K562 (cell line): ENCODE measurements at regions not wholly inside any gene's neighbourhood (a gene's known extent, or its start where the extent isn't known, plus 50 kb on each side); places are given as distances from the start of the nearest gene placed in this dataset.

Experiments used
- ATAC-seq: fragments of 200-7000 bp; cut with Tn5 transposase; 3 replicates; pipeline ENCODE4 v1.9.1; 2020; ENCODE audit warnings: moderate library complexity
- BruUV-seq: library from RNA; stranded (reverse); fragments of 400-500 nt; replicated peaks from 2 replicates; lab custom pipeline; 2021; lab: Mats Ljungman, UMichigan
- CTCF ChIA-PET: fragments of 300-600 bp; formaldehyde crosslinking; extraction: SDS; loops from one replicate; lab custom pipeline; 2021; ENCODE audit warnings: low intra/inter-chr PET ratio; lab: Yijun Ruan, JAX
- POLR2A ChIA-PET: fragments of 300-600, 350-650 bp; sonication (Branson Sonifier 250); formaldehyde crosslinking; extraction: SDS; loops from one replicate; lab custom pipeline; 2021; ENCODE audit warnings: antibody characterized with exemption, inconsistent platforms; lab: Yijun Ruan, JAX
- DNase-seq, 4 experiments: peaks; one replicate each; pipeline versions ENCODE4 v3.0.0 to v3.0.0-alpha.2; 2011 to 2018; ENCODE audit warnings: low spot score in 3 of 4, mixed read lengths in 3 of 4; ENCODE audit errors: extremely low read depth in 1 of 4
- FAIRE-seq: peaks from 2 replicates; lab custom pipeline; 2011; peaks lifted over from hg19 to GRCh38; lab: Jason Lieb, UNC
- H2AFZ ChIP-seq: 2 replicates; pipeline ENCODE4 v1.6.0; 2011; ENCODE audit warnings: low read depth, low read length, control low read depth, inconsistent platforms
- H3K27ac ChIP-seq: fragments of 200-600 bp; 3 replicates; pipeline ENCODE4 v1.8.0; 2011; ENCODE audit warnings: low read depth, mild to moderate bottlenecking, control low read depth, inconsistent platforms, low read length, moderate library complexity, mixed read lengths; ENCODE audit errors: extremely low read depth
- H3K27me3 ChIP-seq, 2 experiments: fragments of 300-600 bp in 1 of 2; 2 replicates in 1 of 2; 3 replicates in 1 of 2; pipeline versions ENCODE4 v1.6.0 to v1.8.0; 2011; ENCODE audit warnings: inconsistent platforms in 2 of 2, low read length in 2 of 2, mild to moderate bottlenecking in 1 of 2, mixed read lengths in 1 of 2, moderate library complexity in 1 of 2; ENCODE audit not compliant: control insufficient read depth in 2 of 2, insufficient read depth in 2 of 2
- H3K36me3 ChIP-seq: fragments of 300-600 bp; 3 replicates; pipeline ENCODE4 v1.8.0; 2011; ENCODE audit warnings: mild to moderate bottlenecking, low read length, inconsistent platforms; ENCODE audit not compliant: control insufficient read depth, insufficient read depth
- H3K4me1 ChIP-seq, 2 experiments: fragments of 200-600 bp in 1 of 2; replicated peaks in 1 of 2; 2 replicates in 1 of 2; 3 replicates in 1 of 2; pipeline versions ENCODE4 v1.5.1 to v1.8.0; 2011; ENCODE audit warnings: inconsistent platforms in 2 of 2, low read length in 2 of 2, mild to moderate bottlenecking in 1 of 2, mixed read lengths in 1 of 2, moderate library complexity in 1 of 2; ENCODE audit not compliant: control insufficient read depth in 2 of 2, insufficient read depth in 2 of 2
- H3K4me2 ChIP-seq: 2 replicates; pipeline ENCODE4 v1.6.1; 2011; ENCODE audit warnings: low read length, control low read depth, inconsistent platforms, mixed read lengths; ENCODE audit not compliant: insufficient read depth
- H3K4me3 ChIP-seq: fragments of 200-600 bp; sonication (generic), shearing (Covaris generic); 2 replicates; pipeline ENCODE4 v1.5.1; 2016; ENCODE audit warnings: control low read depth, inconsistent platforms
- H3K79me2 ChIP-seq: fragments of 200-600 bp; 3 replicates; pipeline ENCODE4 v1.8.0; 2011; ENCODE audit warnings: low read length, inconsistent platforms; ENCODE audit not compliant: control insufficient read depth, insufficient read depth
- H3K9ac ChIP-seq, 2 experiments: 2 replicates each; pipeline versions ENCODE4 v1.6.0 to v1.6.1; 2011; ENCODE audit warnings: low read depth in 2 of 2, low read length in 2 of 2, control low read depth in 1 of 2, inconsistent platforms in 1 of 2, mild to moderate bottlenecking in 1 of 2, mixed read lengths in 1 of 2; ENCODE audit not compliant: insufficient read depth in 1 of 2
- H3K9me1 ChIP-seq: one replicate; pipeline ENCODE4 v1.6.0; 2011; ENCODE audit warnings: inconsistent platforms, mild to moderate bottlenecking, low read length, moderate library complexity; ENCODE audit not compliant: control insufficient read depth, insufficient read depth
- H3K9me3 ChIP-seq: replicated peaks from 2 replicates; pipeline ENCODE4 v1.5.1; 2011; ENCODE audit warnings: low read depth, low read length, inconsistent platforms; ENCODE audit not compliant: control insufficient read depth, insufficient read depth
- H4K20me1 ChIP-seq: replicated peaks from 2 replicates; pipeline ENCODE4 v1.6.1; 2011; ENCODE audit warnings: low read length, inconsistent platforms, mixed read lengths; ENCODE audit not compliant: control insufficient read depth, insufficient read depth
- CBFA2T2 ChIP-seq: fragments of 450-650 bp; conservative IDR thresholded peaks from 2 replicates; pipeline ENCODE4 v1.6.1; 2017; ENCODE audit warnings: mild to moderate bottlenecking
- CCAR2 ChIP-seq: fragments of 200-400 bp; formaldehyde crosslinking; IDR thresholded peaks from 2 replicates; pipeline ENCODE4 v1.6.1; 2017; ENCODE audit warnings: mild to moderate bottlenecking, low read depth, low read length
- CREB1 ChIP-seq, 2 experiments: sonication (generic) in 1 of 2; formaldehyde crosslinking in 1 of 2; IDR thresholded peaks; 2 replicates each; pipeline versions ENCODE4 v1.6.1 to v1.8.0; 2012 to 2022; ENCODE audit warnings: inconsistent platforms in 1 of 2, mild to moderate bottlenecking in 1 of 2, missing genetic modification reagents in 1 of 2, moderate library complexity in 1 of 2
- CSDE1 ChIP-seq, 2 experiments: fragments of 450-650 bp; IDR thresholded peaks; 2 replicates each; pipeline ENCODE4 v1.6.1; 2016; ENCODE audit warnings: mild to moderate bottlenecking in 1 of 2
- ETV5 ChIP-seq: sonication (generic); formaldehyde crosslinking; IDR thresholded peaks from 2 replicates; pipeline ENCODE4 v1.4.0; 2020; ENCODE audit warnings: low read depth, mild to moderate bottlenecking, missing genetic modification reagents
- LARP7 ChIP-seq: fragments of 450-650 bp; IDR thresholded peaks from 2 replicates; pipeline ENCODE4 v1.6.1; 2016
- NCOA1 ChIP-seq: fragments of 450-650 bp; IDR thresholded peaks from 2 replicates; pipeline ENCODE4 v1.6.1; 2016; ENCODE audit warnings: low read depth
- NCOA6 ChIP-seq: fragments of 450-650 bp; IDR thresholded peaks from 2 replicates; pipeline ENCODE4 v1.6.1; 2017; ENCODE audit warnings: mild to moderate bottlenecking
- NFIX ChIP-seq: fragments of 250-450 bp; sonication (Bioruptor Pico); IDR thresholded peaks from 2 replicates; pipeline ENCODE4 v1.4.0; 2020; ENCODE audit warnings: low read depth, mild to moderate bottlenecking, moderate library complexity
- NR2C1 ChIP-seq, 2 experiments: fragments of 450-650 bp; IDR thresholded peaks; 2 replicates each; pipeline ENCODE4 v1.6.1; 2017; ENCODE audit warnings: mild to moderate bottlenecking in 2 of 2, antibody characterized with exemption in 1 of 2, inconsistent platforms in 1 of 2, missing compliant biosample characterization in 1 of 2, missing genetic modification characterization in 1 of 2
- SNIP1 ChIP-seq: fragments of 450-650 bp; IDR thresholded peaks from 2 replicates; pipeline ENCODE4 v1.7.1; 2017; ENCODE audit warnings: low read depth, mild to moderate bottlenecking
- SPI1 ChIP-seq: IDR thresholded peaks from 2 replicates; pipeline ENCODE4 v1.6.1; 2011; ENCODE audit warnings: low read depth, low read length, control low read depth, borderline replicate concordance
- TEAD2 ChIP-seq: fragments of 450-650 bp; IDR thresholded peaks from 2 replicates; pipeline ENCODE4 v1.6.1; 2016; ENCODE audit warnings: missing genetic modification characterization, control low read depth, missing compliant biosample characterization
- TSHZ1 ChIP-seq: fragments of 250-450 bp; sonication (Bioruptor Pico); IDR thresholded peaks from 2 replicates; pipeline ENCODE4 v1.4.0; 2020; ENCODE audit warnings: mild to moderate bottlenecking, moderate library complexity
- WGBS: fragments of 100-300 bp; shearing (Covaris generic); methylation state at CpG from one replicate; pipeline ENCODE4 v1.1.6; 2016; ENCODE audit warnings: low coverage, mixed read lengths; ENCODE audit not compliant: insufficient coverage; ENCODE audit errors: missing lambda C conversion rate; 5-methylcytosine and 5-hydroxymethylcytosine counted together
- in situ Hi-C: fragments of 300-500 bp; cut with MboI; formaldehyde crosslinking; loops from 4 replicates; pipeline ENCODE4 v1.15.0; 2018; ENCODE audit warnings: inconsistent platforms, mixed read lengths
- intact Hi-C: fragments of 100-400 bp; cut with micrococcal nuclease; formaldehyde crosslinking; loops from 2 replicates; pipeline ENCODE4 v1.14.2; 2022
- TF ChIP-seq, protein P1 (sequence below): fragments of 250-450 bp; sonication (Bioruptor Pico); IDR thresholded peaks from 2 replicates; pipeline ENCODE4 v1.8.0; 2022; ENCODE audit warnings: inconsistent platforms, mild to moderate bottlenecking, moderate library complexity, borderline replicate concordance
- TF ChIP-seq, protein P2 (sequence below): IDR thresholded peaks from 2 replicates; pipeline ENCODE4 v1.6.1; 2012; ENCODE audit warnings: low read depth, low read length, improper control_type of control experiment, borderline replicate concordance

- TF ChIP-seq CREB1 (IDR thresholded peaks at IDR 0.05) (no peak), CREB1 (CRISPR knock-in tag; IDR thresholded peaks at IDR 0.05) (no peak), CSDE1 (IDR thresholded peaks at IDR 0.05) (no peak), NFIX (CRISPR knock-in tag) (no peak)
- TF ChIP-seq, protein P1, sequence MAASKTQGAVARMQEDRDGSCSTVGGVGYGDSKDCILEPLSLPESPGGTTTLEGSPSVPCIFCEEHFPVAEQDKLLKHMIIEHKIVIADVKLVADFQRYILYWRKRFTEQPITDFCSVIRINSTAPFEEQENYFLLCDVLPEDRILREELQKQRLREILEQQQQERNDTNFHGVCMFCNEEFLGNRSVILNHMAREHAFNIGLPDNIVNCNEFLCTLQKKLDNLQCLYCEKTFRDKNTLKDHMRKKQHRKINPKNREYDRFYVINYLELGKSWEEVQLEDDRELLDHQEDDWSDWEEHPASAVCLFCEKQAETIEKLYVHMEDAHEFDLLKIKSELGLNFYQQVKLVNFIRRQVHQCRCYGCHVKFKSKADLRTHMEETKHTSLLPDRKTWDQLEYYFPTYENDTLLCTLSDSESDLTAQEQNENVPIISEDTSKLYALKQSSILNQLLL (CRISPR knock-in tag), result no peak
Measured at GRCh38 chr3:8237893-8238292, 263.7 kb upstream of the LMCD1 start (continued).

GRCh38 chr3:8238432-8238831, 263.2 kb upstream of the LMCD1 start:
- in situ Hi-C loops, result no loop called here
- ATAC-seq (no peak), FAIRE-seq (no peak), DNase-seq (no peak)
- 3% methylated on average over 1 of the region's 1 CpG for WGBS
- Histone ChIP-seq H3K27me3 (no peaks in the 10 kb centered on the region), H3K4me2 (no peak overlapping the region), H4K20me1 (no peaks in the 10 kb centered on the region), H2AFZ (no peak overlapping the region), H3K4me1 (no peaks in the 10 kb centered on the region), H3K4me3 (no peak overlapping the region), H3K79me2 (no peaks in the 10 kb centered on the region), H3K9ac (no peak overlapping the region), H3K36me3 (no peaks in the 10 kb centered on the region), H3K9me3 (no peaks in the 10 kb centered on the region), H3K9me1 (no peaks in the 10 kb centered on the region), H3K27ac (no peak overlapping the region)
- CTCF ChIA-PET, result no interaction called here
- intact Hi-C loops, result no loop called here
- BruUV-seq, result no TSS peak
- POLR2A ChIA-PET, result no interaction called here
- TF ChIP-seq LARP7, result no peak
- no peak for TF ChIP-seq SNIP1
- TF ChIP-seq NCOA1, result no peak
- no peak for TF ChIP-seq SPI1
- no peak for TF ChIP-seq CCAR2
- TF ChIP-seq TSHZ1, result no peak
- TF ChIP-seq, protein P2, sequence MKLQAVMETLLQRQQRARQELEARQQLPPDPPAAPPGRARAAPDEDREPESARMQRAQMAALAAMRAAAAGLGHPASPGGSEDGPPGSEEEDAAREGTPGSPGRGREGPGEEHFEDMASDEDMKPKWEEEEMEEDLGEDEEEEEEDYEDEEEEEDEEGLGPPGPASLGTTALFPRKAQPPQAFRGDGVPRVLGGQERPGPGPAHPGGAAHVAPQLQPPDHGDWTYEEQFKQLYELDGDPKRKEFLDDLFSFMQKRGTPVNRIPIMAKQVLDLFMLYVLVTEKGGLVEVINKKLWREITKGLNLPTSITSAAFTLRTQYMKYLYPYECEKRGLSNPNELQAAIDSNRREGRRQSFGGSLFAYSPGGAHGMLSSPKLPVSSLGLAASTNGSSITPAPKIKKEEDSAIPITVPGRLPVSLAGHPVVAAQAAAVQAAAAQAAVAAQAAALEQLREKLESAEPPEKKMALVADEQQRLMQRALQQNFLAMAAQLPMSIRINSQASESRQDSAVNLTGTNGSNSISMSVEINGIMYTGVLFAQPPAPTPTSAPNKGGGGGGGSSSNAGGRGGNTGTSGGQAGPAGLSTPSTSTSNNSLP, result no peak
- TF ChIP-seq CBFA2T2, result no peak
- no peak for TF ChIP-seq TEAD2 (tag)
- TF ChIP-seq ETV5 (CRISPR knock-in tag), result no peak
- TF ChIP-seq NR2C1 (IDR thresholded peaks at IDR 0.05), result no peak
- no peak for TF ChIP-seq NR2C1 (tag; IDR thresholded peaks at IDR 0.05)
- TF ChIP-seq NCOA6, result no peak
